GM23338 (cell line): ENCODE measurements at regions not wholly inside any gene's neighbourhood (a gene's known extent, or its start where the extent isn't known, plus 50 kb on each side); places are given as distances from the start of the nearest gene placed in this dataset.

Source experiments
- ATAC-seq: fragments of 200-7000 bp; cut with Tn5 transposase; 3 replicates; pipeline ENCODE4 v1.9.1; 2020
- DNase-seq: peaks from one replicate; pipeline ENCODE4 v3.0.0-alpha.2; 2015; ENCODE audit warnings: low spot score
- H2AFZ ChIP-seq: fragments of 200-600 bp; sonication (generic); 2 replicates; pipeline ENCODE4 v1.8.0; 2016; ENCODE audit warnings: antibody characterized with exemption, mild to moderate bottlenecking, moderate library complexity
- H3F3A ChIP-seq: fragments of 200-600 bp; sonication (generic); replicated peaks from 2 replicates; pipeline ENCODE4 v1.8.0; 2017; ENCODE audit warnings: antibody characterized with exemption, mixed run types, low read depth
- H3K27ac ChIP-seq: fragments of 200-600 bp; sonication (generic); 2 replicates; pipeline ENCODE4 v1.6.1; 2016; ENCODE audit warnings: low read depth
- H3K27me3 ChIP-seq: fragments of 200-600 bp; sonication (generic); 2 replicates; pipeline ENCODE4 v1.8.0; 2016; ENCODE audit warnings: mild to moderate bottlenecking, mixed run types, moderate library complexity; ENCODE audit not compliant: insufficient read depth
- H3K36me3 ChIP-seq: fragments of 200-600 bp; sonication (generic); 2 replicates; pipeline ENCODE4 v1.8.0; 2016; ENCODE audit warnings: mild to moderate bottlenecking; ENCODE audit not compliant: insufficient read depth
- H3K4me1 ChIP-seq: fragments of 200-600 bp; sonication (generic); 2 replicates; pipeline ENCODE4 v1.8.0; 2016; ENCODE audit warnings: mild to moderate bottlenecking, moderate library complexity; ENCODE audit not compliant: insufficient read depth
- H3K4me2 ChIP-seq: fragments of 200-600 bp; sonication (generic); 2 replicates; pipeline ENCODE4 v1.7.1; 2017; ENCODE audit warnings: mixed run types
- H3K4me3 ChIP-seq: fragments of 200-600 bp; sonication (generic); 2 replicates; pipeline ENCODE4 v1.6.1; 2016; ENCODE audit warnings: mixed run types
- H3K79me2 ChIP-seq: fragments of 200-600 bp; sonication (generic); replicated peaks from 2 replicates; pipeline ENCODE4 v1.8.0; 2017; ENCODE audit warnings: mild to moderate bottlenecking; ENCODE audit not compliant: insufficient read depth
- H3K9me2 ChIP-seq: fragments of 200-600 bp; sonication (generic); 2 replicates; pipeline ENCODE4 v1.8.0; 2017; ENCODE audit not compliant: insufficient read depth
- H4K20me1 ChIP-seq: fragments of 200-600 bp; sonication (generic); replicated peaks from 2 replicates; pipeline ENCODE4 v1.8.0; 2017; ENCODE audit warnings: mild to moderate bottlenecking; ENCODE audit not compliant: insufficient read depth
- H3K27ac Mint-ChIP-seq: 2 replicates; pipeline ENCODE4 v1.8.0; 2020; ENCODE audit warnings: inconsistent platforms, mild to moderate bottlenecking, moderate library complexity, mixed read lengths
- H3K27me3 Mint-ChIP-seq: 3 replicates; pipeline ENCODE4 v1.8.0; 2022; ENCODE audit warnings: low read depth, mild to moderate bottlenecking, moderate library complexity, mixed read lengths, inconsistent platforms; ENCODE audit not compliant: insufficient read depth, poor library complexity
- H3K36me3 Mint-ChIP-seq: 3 replicates; pipeline ENCODE4 v1.8.0; 2021; ENCODE audit warnings: low read depth, mild to moderate bottlenecking, inconsistent platforms, moderate library complexity, mixed read lengths
- H3K4me1 Mint-ChIP-seq: 3 replicates; pipeline ENCODE4 v1.8.0; 2020; ENCODE audit warnings: mild to moderate bottlenecking, inconsistent platforms, mixed read lengths
- H3K4me3 Mint-ChIP-seq: 3 replicates; pipeline ENCODE4 v1.8.0; 2021; ENCODE audit warnings: moderate library complexity, mild to moderate bottlenecking, inconsistent platforms, mixed read lengths
- H3K9me3 Mint-ChIP-seq: 3 replicates; pipeline ENCODE4 v1.8.0; 2020; ENCODE audit warnings: moderate library complexity, mild to moderate bottlenecking, inconsistent platforms, mixed read lengths
- ZNF114 ChIP-seq: fragments of 250-450 bp; sonication (Bioruptor Pico); IDR thresholded peaks from 2 replicates; pipeline ENCODE4 v1.5.0; 2020; ENCODE audit warnings: mild to moderate bottlenecking, moderate library complexity
- ZNF331 ChIP-seq: fragments of 250-450 bp; sonication (Bioruptor Pico); IDR thresholded peaks from 2 replicates; pipeline ENCODE4 v1.5.0; 2020; ENCODE audit warnings: low read depth, mild to moderate bottlenecking, moderate library complexity
- TF ChIP-seq, protein P1 (sequence below): fragments of 250-450 bp; sonication (Bioruptor Pico); IDR thresholded peaks from 2 replicates; pipeline ENCODE4 v1.5.0; 2020; ENCODE audit warnings: mild to moderate bottlenecking, moderate library complexity
- TF ChIP-seq, protein P2 (sequence below): IDR thresholded peaks from 2 replicates; pipeline ENCODE4 v1.6.1; 2016; ENCODE audit warnings: antibody characterized with exemption

DNA sequence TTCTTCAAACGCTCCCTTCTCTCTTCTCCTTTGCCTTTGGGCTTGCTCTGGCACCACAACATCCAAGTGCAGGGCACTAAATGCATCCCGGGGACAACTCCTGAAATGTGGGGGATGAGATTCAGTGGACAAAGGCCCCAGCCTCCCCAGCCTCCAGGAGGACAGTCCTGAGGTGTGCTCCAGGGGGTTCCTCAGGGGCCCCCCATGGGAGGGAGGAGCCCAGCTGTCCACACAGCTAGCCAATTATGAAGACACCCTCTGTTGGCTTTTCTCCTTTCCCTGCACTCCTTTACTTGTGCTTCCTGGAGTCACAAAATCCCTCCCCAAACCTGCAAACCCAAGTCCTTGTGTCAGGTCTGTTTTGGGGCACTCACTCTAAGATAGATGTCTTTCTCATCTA lies 735.4 kb downstream of the PTPRU start (continued):
- TF ChIP-seq, protein P1, sequence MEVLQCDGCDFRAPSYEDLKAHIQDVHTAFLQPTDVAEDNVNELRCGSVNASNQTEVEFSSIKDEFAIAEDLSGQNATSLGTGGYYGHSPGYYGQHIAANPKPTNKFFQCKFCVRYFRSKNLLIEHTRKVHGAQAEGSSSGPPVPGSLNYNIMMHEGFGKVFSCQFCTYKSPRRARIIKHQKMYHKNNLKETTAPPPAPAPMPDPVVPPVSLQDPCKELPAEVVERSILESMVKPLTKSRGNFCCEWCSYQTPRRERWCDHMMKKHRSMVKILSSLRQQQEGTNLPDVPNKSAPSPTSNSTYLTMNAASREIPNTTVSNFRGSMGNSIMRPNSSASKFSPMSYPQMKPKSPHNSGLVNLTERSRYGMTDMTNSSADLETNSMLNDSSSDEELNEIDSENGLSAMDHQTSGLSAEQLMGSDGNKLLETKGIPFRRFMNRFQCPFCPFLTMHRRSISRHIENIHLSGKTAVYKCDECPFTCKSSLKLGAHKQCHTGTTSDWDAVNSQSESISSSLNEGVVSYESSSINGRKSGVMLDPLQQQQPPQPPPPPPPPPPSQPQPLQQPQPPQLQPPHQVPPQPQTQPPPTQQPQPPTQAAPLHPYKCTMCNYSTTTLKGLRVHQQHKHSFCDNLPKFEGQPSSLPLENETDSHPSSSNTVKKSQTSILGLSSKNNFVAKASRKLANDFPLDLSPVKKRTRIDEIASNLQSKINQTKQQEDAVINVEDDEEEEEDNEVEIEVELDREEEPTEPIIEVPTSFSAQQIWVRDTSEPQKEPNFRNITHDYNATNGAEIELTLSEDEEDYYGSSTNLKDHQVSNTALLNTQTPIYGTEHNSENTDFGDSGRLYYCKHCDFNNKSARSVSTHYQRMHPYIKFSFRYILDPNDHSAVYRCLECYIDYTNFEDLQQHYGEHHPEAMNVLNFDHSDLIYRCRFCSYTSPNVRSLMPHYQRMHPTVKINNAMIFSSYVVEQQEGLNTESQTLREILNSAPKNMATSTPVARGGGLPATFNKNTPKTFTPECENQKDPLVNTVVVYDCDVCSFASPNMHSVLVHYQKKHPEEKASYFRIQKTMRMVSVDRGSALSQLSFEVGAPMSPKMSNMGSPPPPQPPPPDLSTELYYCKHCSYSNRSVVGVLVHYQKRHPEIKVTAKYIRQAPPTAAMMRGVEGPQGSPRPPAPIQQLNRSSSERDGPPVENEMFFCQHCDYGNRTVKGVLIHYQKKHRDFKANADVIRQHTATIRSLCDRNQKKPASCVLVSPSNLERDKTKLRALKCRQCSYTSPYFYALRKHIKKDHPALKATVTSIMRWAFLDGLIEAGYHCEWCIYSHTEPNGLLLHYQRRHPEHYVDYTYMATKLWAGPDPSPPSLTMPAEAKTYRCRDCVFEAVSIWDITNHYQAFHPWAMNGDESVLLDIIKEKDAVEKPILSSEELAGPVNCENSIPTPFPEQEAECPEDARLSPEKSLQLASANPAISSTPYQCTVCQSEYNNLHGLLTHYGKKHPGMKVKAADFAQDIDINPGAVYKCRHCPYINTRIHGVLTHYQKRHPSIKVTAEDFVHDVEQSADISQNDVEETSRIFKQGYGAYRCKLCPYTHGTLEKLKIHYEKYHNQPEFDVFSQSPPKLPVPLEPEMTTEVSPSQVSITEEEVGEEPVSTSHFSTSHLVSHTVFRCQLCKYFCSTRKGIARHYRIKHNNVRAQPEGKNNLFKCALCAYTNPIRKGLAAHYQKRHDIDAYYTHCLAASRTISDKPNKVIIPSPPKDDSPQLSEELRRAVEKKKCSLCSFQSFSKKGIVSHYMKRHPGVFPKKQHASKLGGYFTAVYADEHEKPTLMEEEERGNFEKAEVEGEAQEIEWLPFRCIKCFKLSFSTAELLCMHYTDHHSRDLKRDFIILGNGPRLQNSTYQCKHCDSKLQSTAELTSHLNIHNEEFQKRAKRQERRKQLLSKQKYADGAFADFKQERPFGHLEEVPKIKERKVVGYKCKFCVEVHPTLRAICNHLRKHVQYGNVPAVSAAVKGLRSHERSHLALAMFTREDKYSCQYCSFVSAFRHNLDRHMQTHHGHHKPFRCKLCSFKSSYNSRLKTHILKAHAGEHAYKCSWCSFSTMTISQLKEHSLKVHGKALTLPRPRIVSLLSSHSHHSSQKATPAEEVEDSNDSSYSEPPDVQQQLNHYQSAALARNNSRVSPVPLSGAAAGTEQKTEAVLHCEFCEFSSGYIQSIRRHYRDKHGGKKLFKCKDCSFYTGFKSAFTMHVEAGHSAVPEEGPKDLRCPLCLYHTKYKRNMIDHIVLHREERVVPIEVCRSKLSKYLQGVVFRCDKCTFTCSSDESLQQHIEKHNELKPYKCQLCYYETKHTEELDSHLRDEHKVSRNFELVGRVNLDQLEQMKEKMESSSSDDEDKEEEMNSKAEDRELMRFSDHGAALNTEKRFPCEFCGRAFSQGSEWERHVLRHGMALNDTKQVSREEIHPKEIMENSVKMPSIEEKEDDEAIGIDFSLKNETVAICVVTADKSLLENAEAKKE (CRISPR knock-in tag): no peak

DNA sequence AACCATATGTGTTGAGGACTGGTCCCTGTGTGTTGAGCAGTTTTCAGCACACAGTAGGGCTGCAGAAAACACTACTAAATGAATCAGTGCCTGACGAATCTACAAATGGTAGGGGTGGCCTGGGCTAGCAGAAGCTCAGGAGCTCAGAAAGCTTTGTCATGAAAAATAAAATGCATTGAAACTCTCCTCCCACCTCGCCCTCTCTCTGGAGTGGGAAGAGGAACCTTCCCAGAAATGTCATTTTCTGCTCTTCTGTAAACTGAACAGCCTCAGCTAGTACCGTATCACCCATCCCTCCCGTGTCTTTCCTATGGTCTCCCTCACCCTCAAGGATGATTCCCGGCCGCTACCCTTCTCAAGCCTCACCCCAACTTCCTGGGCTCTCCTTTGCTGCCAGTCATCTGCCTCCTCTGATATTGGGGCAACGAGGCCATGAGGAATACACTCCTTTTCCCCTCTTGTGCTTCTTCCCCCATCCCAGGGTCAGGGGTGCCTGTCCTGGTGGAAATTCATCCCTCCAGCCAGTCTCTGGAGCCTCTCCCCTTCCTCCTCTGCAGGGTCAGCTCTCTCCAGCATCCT lies 734.5 kb downstream of the PTPRU start:
- Histone ChIP-seq H2AFZ (no peak overlapping the region), H3K4me3 (no peak overlapping the region), H4K20me1 (no peaks in the 10 kb centered on the region), H3F3A (no peaks in the 10 kb centered on the region), H3K27ac (no peak overlapping the region), H3K36me3 (no peaks in the 10 kb centered on the region), H3K9me2 (0 out of 2 replicates have a peak, but pooled peaks cover 5% of the 10 kb centered on the region), H3K4me1 (peaks cover 25% of the 10 kb centered on the region), H3K27me3 (no peaks in the 10 kb centered on the region), H3K79me2 (no peaks in the 10 kb centered on the region), H3K4me2 (no peak overlapping the region)
- Mint-ChIP-seq H3K4me3 (no peak overlapping the region), H3K27ac (no peak overlapping the region), H3K4me1 (peaks cover 50% of the 10 kb centered on the region), H3K36me3 (peaks cover 5% of the 10 kb centered on the region; the same call in 2 of the 3 replicates), H3K27me3 (peaks cover 6% of the 10 kb centered on the region), H3K9me3 (peaks cover 12% of the 10 kb centered on the region)
- DNase-seq (no peak), ATAC-seq (no peak)
- TF ChIP-seq, protein P1 (CRISPR knock-in tag): no peak
- TF ChIP-seq ZNF331 (CRISPR knock-in tag) (no peak), ZNF114 (no peak)
- TF ChIP-seq, protein P2, sequence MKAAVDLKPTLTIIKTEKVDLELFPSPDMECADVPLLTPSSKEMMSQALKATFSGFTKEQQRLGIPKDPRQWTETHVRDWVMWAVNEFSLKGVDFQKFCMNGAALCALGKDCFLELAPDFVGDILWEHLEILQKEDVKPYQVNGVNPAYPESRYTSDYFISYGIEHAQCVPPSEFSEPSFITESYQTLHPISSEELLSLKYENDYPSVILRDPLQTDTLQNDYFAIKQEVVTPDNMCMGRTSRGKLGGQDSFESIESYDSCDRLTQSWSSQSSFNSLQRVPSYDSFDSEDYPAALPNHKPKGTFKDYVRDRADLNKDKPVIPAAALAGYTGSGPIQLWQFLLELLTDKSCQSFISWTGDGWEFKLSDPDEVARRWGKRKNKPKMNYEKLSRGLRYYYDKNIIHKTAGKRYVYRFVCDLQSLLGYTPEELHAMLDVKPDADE: no peak
